DOHH2 (cell line): ENCODE measurements at regions not wholly inside any gene's neighbourhood (a gene's known extent, or its start where the extent isn't known, plus 50 kb on each side); places are given as distances from the start of the nearest gene placed in this dataset.

Experiments
- CTCF ChIP-seq: fragments of 200-600 bp; sonication (generic); IDR thresholded peaks from one replicate; pipeline ENCODE4 v1.5.1; 2014; ENCODE audit warnings: antibody characterized with exemption, mild to moderate bottlenecking, low read depth, low read length; ENCODE audit not compliant: poor library complexity, severe bottlenecking
- EZH2phosphoT487 ChIP-seq: fragments of 200-600 bp; sonication (generic); IDR thresholded peaks from 2 replicates; pipeline ENCODE4 v1.6.1; 2017; ENCODE audit warnings: borderline replicate concordance, mild to moderate bottlenecking, antibody characterized with exemption, low read length, moderate library complexity, mixed read lengths

- no peak for TF ChIP-seq CTCF
- no peak for TF ChIP-seq EZH2phosphoT487
These were observed 307.9 kb upstream of the SMARCA2 start for GRCh38 chr9:1707291-1707690.
